Spleen (tissue), 11 donors: ENCODE measurements at regions not wholly inside any gene's neighbourhood (a gene's known extent, or its start where the extent isn't known, plus 50 kb on each side); places are given as distances from the start of the nearest gene placed in this dataset.
A peak's percentile ranks its signal among the peaks of the same experiment; 100 is the strongest.

ENCODE experiments used
- DNase-seq: peaks from one replicate; pipeline ENCODE4 v3.0.0-alpha.2; 2020
- H3K27ac ChIP-seq, 8 donors: fragments of 200-600 bp; sonication (generic) in 7 of 8; 1 replicate in 4 of 8; 2 replicates in 4 of 8; pipeline versions ENCODE4 v1.5.0 to v1.8.0; 2016 to 2021; ENCODE audit warnings: inconsistent platforms in 4 of 8, mild to moderate bottlenecking in 4 of 8, moderate library complexity in 1 of 8
- H3K27me3 ChIP-seq, 7 donors: fragments of 200-600 bp; sonication (generic) in 6 of 7; replicated peaks in 1 of 7; 1 replicate in 4 of 7; 2 replicates in 3 of 7; pipeline versions ENCODE4 v1.5.0 to v1.8.0; 2016 to 2021; ENCODE audit warnings: inconsistent platforms in 3 of 7, mild to moderate bottlenecking in 1 of 7
- H3K36me3 ChIP-seq, 6 donors: fragments of 200-600 bp; sonication (generic) in 5 of 6; 1 replicate in 4 of 6; 2 replicates in 2 of 6; pipeline versions ENCODE4 v1.5.0 to v1.8.0; 2016 to 2021; ENCODE audit warnings: inconsistent platforms in 2 of 6
- H3K4me1 ChIP-seq, 6 donors: fragments of 200-600 bp; sonication (generic) in 5 of 6; 1 replicate in 3 of 6; 2 replicates in 3 of 6; pipeline versions ENCODE4 v1.5.0 to v1.8.0; 2016 to 2021; ENCODE audit warnings: inconsistent platforms in 3 of 6
- H3K4me3 ChIP-seq, 8 donors: fragments of 200-600 bp; sonication (generic) in 7 of 8; 1 replicate in 4 of 8; 2 replicates in 4 of 8; pipeline versions ENCODE4 v1.5.0 to v1.8.0; 2016 to 2021; ENCODE audit warnings: inconsistent platforms in 4 of 8, mild to moderate bottlenecking in 4 of 8, moderate library complexity in 2 of 8
- H3K9me3 ChIP-seq, 8 donors: fragments of 200-600 bp; sonication (generic) in 7 of 8; 1 replicate in 4 of 8; 2 replicates in 4 of 8; pipeline versions ENCODE4 v1.5.0 to v1.8.0; 2016 to 2021; ENCODE audit warnings: inconsistent platforms in 4 of 8
- CTCF ChIP-seq, 11 experiments: fragments of 200-600 bp in 7 of 11; fragments of 450-650 bp in 4 of 11; sonication (generic) in 4 of 11; IDR thresholded peaks in 8 of 11; conservative IDR thresholded peaks in 3 of 11; 1 replicate in 7 of 11; 2 replicates in 4 of 11; pipeline versions ENCODE4 v1.4.0 to v1.8.0; 2016 to 2021; ENCODE audit warnings: antibody characterized with exemption in 11 of 11, inconsistent platforms in 4 of 11, mild to moderate bottlenecking in 1 of 11
- POLR2A ChIP-seq, 3 donors: fragments of 450-650 bp; IDR thresholded peaks; one replicate each; pipeline ENCODE4 v1.5.1; 2017; ENCODE audit warnings: antibody characterized with exemption in 3 of 3, mild to moderate bottlenecking in 1 of 3
- POLR2AphosphoS5 ChIP-seq, 3 donors: sonication (generic); formaldehyde crosslinking; IDR thresholded peaks; one replicate each; pipeline ENCODE4 v1.5.1; 2017; ENCODE audit warnings: antibody characterized with exemption in 3 of 3
- WGBS, 5 donors: extraction: QIAGEN DNeasy Blood & Tissue Kit in 3 of 5; methylation state at CpG; one replicate each; pipeline versions ENCODE4 v1.1.5 to v1.1.7; 2013 to 2018; 5-methylcytosine and 5-hydroxymethylcytosine counted together
- intact Hi-C: fragments of 100-400 bp; cut with DNase I; formaldehyde crosslinking; loops from one replicate; pipeline ENCODE4 v1.15.0; 2023; ENCODE audit warnings: low total_unique reads
- donor health status: healthy with polysubstance abuse.
- donor health status: DM: no; HTN: no; CAD: no; lungs with moderate emphysema.
- donor health status: DM: no; HTN: no; CAD: no.
- donor health status: Bipolar disorder and iron deficiency.
- donor health status: healthy.
- donor health status: DM: no; HTN: no; CAD: no.
- donor health status: DM: yes; HTN: yes; CAD: no.

- intact Hi-C loops, result no loop called here
- H3K27ac ChIP-seq, result peak overlapping the region in 4 of 8 donors; percentile 16 to 91 (median 82)
- H3K36me3 ChIP-seq, result no peaks in the 10 kb centered on the region
These were observed 444.7 kb downstream of the HS3ST3B1 start for GRCh38 chr17:14745541-14745940.

GRCh38 chr17:14744761-14745473 lies 444.0 kb downstream of the HS3ST3B1 start:
- H3K4me1 ChIP-seq, result peaks cover 0 to 37% (median 6%) of the 10 kb centered on the region in 6 donors
- peak overlapping the region in 3 of 8 donors; percentile 16 to 91 (median 85) for H3K27ac ChIP-seq
- H3K36me3 ChIP-seq, result no peaks in the 10 kb centered on the region
- no peak overlapping the region for H3K4me3 ChIP-seq
- 64 to 74% (median 71%) methylated on average over 4 of the region's 4 CpGs for WGBS, 5 donors
- intact Hi-C loops, result no loop called here
- H3K9me3 ChIP-seq, result no peaks in the 10 kb centered on the region
- DNase-seq, result no peak
- no peaks in the 10 kb centered on the region for H3K27me3 ChIP-seq
- TF ChIP-seq CTCF (IDR thresholded peaks at IDR 0.05 in 8 of 11, conservative IDR thresholded peaks at IDR 0.05 in 3 of 11) (no peak), POLR2AphosphoS5 (IDR thresholded peaks at IDR 0.05) (no peak), POLR2A (IDR thresholded peaks at IDR 0.05) (no peak)

More at GRCh38 chr17:14745541-14745940, 444.7 kb downstream of the HS3ST3B1 start:
- 82 to 98% (median 88%) methylated on average over 1 of the region's 1 CpG for WGBS, 5 donors
- peaks cover 0 to 36% (median 6%) of the 10 kb centered on the region in 6 donors for H3K4me1 ChIP-seq
- TF ChIP-seq CTCF (IDR thresholded peaks at IDR 0.05 in 8 of 11, conservative IDR thresholded peaks at IDR 0.05 in 3 of 11) (no peak), POLR2A (IDR thresholded peaks at IDR 0.05) (no peak), POLR2AphosphoS5 (IDR thresholded peaks at IDR 0.05) (no peak)
- H3K27me3 ChIP-seq, result no peaks in the 10 kb centered on the region
- H3K9me3 ChIP-seq, result no peaks in the 10 kb centered on the region
- no peak for DNase-seq
- H3K4me3 ChIP-seq, result no peak overlapping the region

GRCh38 chr17:14741491-14741890 lies 440.6 kb downstream of the HS3ST3B1 start:
- Histone ChIP-seq H3K4me1 (peaks cover 0 to 32% (median 4%) of the 10 kb centered on the region in 6 donors), H3K4me3 (no peak overlapping the region), H3K36me3 (no peaks in the 10 kb centered on the region), H3K27ac (no peak overlapping the region), H3K27me3 (peaks cover 0 to 6% (median 0%) of the 10 kb centered on the region in 7 donors), H3K9me3 (no peaks in the 10 kb centered on the region)
- intact Hi-C loops, result no loop called here
- TF ChIP-seq CTCF (IDR thresholded peaks at IDR 0.05 in 8 of 11, conservative IDR thresholded peaks at IDR 0.05 in 3 of 11) (no peak), POLR2AphosphoS5 (IDR thresholded peaks at IDR 0.05) (no peak), POLR2A (IDR thresholded peaks at IDR 0.05) (no peak)
- 77 to 88% (median 84%) methylated on average over 8 of the region's 8 CpGs for WGBS, 5 donors
- no peak for DNase-seq

GRCh38 chr17:14739656-14740431 lies 439.0 kb downstream of the HS3ST3B1 start:
- Histone ChIP-seq H3K4me3 (no peak overlapping the region), H3K9me3 (no peaks in the 10 kb centered on the region), H3K4me1 (peaks cover 0 to 21% (median 0%) of the 10 kb centered on the region in 6 donors), H3K27me3 (peaks cover 0 to 6% (median 0%) of the 10 kb centered on the region in 7 donors), H3K36me3 (no peaks in the 10 kb centered on the region), H3K27ac (peak overlapping the region in 7 of 8 donors; percentile 8 to 88 (median 79))
- TF ChIP-seq POLR2AphosphoS5 (IDR thresholded peaks at IDR 0.05) (no peak), CTCF (IDR thresholded peaks at IDR 0.05 in 8 of 11, conservative IDR thresholded peaks at IDR 0.05 in 3 of 11) (no peak), POLR2A (IDR thresholded peaks at IDR 0.05) (no peak)
- no peak for DNase-seq
- intact Hi-C loops, result no loop called here
- WGBS, 5 donors, result 42 to 74% (median 52%) methylated on average over 8 of the region's 8 CpGs
